Stomach (tissue), 8 donors: ENCODE measurements at regions not wholly inside any gene's neighbourhood (a gene's known extent, or its start where the extent isn't known, plus 50 kb on each side); places are given as distances from the start of the nearest gene placed in this dataset.
A peak's percentile ranks its signal among the peaks of the same experiment; 100 is the strongest.

Experiments
- DNase-seq, 2 donors: peaks; one replicate each; pipeline versions ENCODE4 v3.0.0 to v3.0.0-alpha.2; 2013 to 2019
- H3K27ac ChIP-seq, 5 donors: fragments of 200-600 bp in 4 of 5; sonication (generic) in 4 of 5; one replicate each; pipeline ENCODE4 v1.5.1; 2013 to 2019; ENCODE audit warnings: mild to moderate bottlenecking in 1 of 5, moderate library complexity in 1 of 5
- H3K27me3 ChIP-seq, 3 donors: fragments of 200-600 bp; sonication (generic); one replicate each; pipeline ENCODE4 v1.5.1; 2017 to 2019; ENCODE audit warnings: mixed run types in 1 of 3
- H3K36me3 ChIP-seq, 4 donors: fragments of 200-600 bp; sonication (generic); 1 replicate in 3 of 4; 2 replicates in 1 of 4; pipeline ENCODE4 v1.5.1; 2016 to 2019
- H3K4me1 ChIP-seq, 4 donors: fragments of 200-600 bp; sonication (generic); one replicate each; pipeline ENCODE4 v1.5.1; 2016 to 2019
- H3K4me3 ChIP-seq, 4 donors: fragments of 200-600 bp; sonication (generic) in 3 of 4; one replicate each; pipeline ENCODE4 v1.5.1; 2016 to 2019; ENCODE audit warnings: mild to moderate bottlenecking in 1 of 4
- H3K9me3 ChIP-seq, 4 donors: fragments of 200-600 bp; sonication (generic); one replicate each; pipeline ENCODE4 v1.5.1; 2016 to 2019
- EP300 ChIP-seq: sonication (generic); formaldehyde crosslinking; IDR thresholded peaks from one replicate; pipeline ENCODE4 v1.6.1; 2017; ENCODE audit warnings: antibody characterized with exemption
- POLR2A ChIP-seq, 4 donors: fragments of 450-650 bp; IDR thresholded peaks; one replicate each; pipeline ENCODE4 v1.6.1; 2016; ENCODE audit warnings: antibody characterized with exemption in 4 of 4, control low read depth in 2 of 4, mild to moderate bottlenecking in 1 of 4, moderate library complexity in 1 of 4
- POLR2AphosphoS5 ChIP-seq, 3 donors: sonication (generic); formaldehyde crosslinking; IDR thresholded peaks; one replicate each; pipeline ENCODE4 v1.6.1; 2016; ENCODE audit warnings: antibody characterized with exemption in 3 of 3
- WGBS, 5 donors: extraction: QIAGEN DNeasy Blood & Tissue Kit in 3 of 5; methylation state at CpG; one replicate each; pipeline versions ENCODE4 v1.1.5 to v1.1.7; 2013 to 2018; 5-methylcytosine and 5-hydroxymethylcytosine counted together
- intact Hi-C: fragments of 100-400 bp; cut with DNase I; formaldehyde crosslinking; loops from one replicate; pipeline ENCODE4 v1.15.1; 2023; ENCODE audit warnings: low total_unique reads
- TF ChIP-seq, protein P1 (sequence below), 7 experiments: fragments of 450-650 bp in 4 of 7; fragments of 200-600 bp in 3 of 7; sonication (generic) in 3 of 7; IDR thresholded peaks; one replicate each; pipeline ENCODE4 v1.5.1; 2016 to 2019; ENCODE audit warnings: antibody characterized with exemption in 7 of 7, control low read depth in 2 of 7, mild to moderate bottlenecking in 1 of 7
- donor health status: healthy with polysubstance abuse.
- donor health status: Bipolar disorder and iron deficiency.
- donor health status: healthy.

DNA sequence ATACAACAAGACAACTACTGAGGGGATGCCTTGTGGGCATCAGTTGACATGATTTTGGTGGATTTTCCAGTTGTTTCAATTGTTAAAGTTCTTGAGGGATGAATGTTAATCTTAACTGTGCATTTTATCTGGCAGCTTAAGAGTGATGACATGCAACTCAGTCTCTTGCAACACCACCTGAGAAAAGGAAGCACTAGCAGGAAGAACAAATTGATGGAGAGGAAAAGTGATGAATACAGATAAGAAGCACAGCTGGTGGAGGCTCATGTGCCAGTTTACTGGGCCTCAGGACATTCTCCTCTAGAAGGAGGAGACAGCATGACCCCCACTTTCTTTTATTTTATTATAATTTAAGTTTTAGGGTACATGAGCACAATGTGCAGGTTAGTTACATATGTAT is 341.3 kb upstream of the RBMY1B start:
- intact Hi-C loops = no loop called here
- no peak overlapping the region for H3K27ac ChIP-seq

DNA sequence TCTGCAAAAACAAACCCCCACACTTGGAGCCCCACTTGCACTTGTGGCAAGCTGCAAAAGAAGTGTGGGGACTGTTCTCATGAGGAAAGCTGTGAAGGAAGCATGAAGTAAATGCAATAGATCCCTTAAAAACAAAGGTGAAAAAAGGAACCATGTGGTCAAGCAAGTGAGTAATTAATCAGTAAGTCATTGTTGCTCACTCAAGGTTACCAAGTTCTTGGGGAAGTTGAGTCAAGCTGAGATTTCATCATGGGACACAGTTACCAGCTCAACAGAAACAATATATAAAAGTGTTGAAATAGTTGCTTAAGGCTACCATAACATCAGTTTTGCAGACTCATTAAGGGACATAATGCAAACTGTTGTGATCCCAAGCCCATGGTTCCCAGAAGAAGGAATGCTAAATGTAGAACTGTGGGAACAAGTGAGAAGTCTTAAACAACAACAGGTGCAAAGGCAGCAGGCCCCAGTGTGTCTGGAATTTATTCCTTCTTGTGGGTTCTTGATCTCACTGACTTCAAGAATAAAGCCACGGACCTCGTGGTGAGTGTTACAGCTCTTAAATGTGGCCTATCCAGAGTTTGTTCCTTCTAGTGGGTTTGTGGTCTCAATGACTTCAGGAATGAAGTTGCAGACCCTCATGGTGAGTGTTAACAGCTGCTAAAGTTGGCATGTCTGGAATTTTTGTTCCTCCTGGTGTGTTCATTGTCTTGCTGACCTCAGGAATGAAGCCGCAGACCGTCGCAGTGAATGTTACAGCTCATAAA is 336.3 kb upstream of the RBMY1B start:
- intact Hi-C loops = no loop called here
- TF ChIP-seq, protein P1, sequence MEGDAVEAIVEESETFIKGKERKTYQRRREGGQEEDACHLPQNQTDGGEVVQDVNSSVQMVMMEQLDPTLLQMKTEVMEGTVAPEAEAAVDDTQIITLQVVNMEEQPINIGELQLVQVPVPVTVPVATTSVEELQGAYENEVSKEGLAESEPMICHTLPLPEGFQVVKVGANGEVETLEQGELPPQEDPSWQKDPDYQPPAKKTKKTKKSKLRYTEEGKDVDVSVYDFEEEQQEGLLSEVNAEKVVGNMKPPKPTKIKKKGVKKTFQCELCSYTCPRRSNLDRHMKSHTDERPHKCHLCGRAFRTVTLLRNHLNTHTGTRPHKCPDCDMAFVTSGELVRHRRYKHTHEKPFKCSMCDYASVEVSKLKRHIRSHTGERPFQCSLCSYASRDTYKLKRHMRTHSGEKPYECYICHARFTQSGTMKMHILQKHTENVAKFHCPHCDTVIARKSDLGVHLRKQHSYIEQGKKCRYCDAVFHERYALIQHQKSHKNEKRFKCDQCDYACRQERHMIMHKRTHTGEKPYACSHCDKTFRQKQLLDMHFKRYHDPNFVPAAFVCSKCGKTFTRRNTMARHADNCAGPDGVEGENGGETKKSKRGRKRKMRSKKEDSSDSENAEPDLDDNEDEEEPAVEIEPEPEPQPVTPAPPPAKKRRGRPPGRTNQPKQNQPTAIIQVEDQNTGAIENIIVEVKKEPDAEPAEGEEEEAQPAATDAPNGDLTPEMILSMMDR (IDR thresholded peaks at IDR 0.05) = no peak
- TF ChIP-seq EP300 (no peak), POLR2A (IDR thresholded peaks at IDR 0.05) (no peak), POLR2AphosphoS5 (IDR thresholded peaks at IDR 0.05) (no peak)
- H3K4me1 ChIP-seq = no peaks in the 10 kb centered on the region
- H3K27ac ChIP-seq = peak overlapping the region in 1 of 5 donors; percentile 12
- H3K4me3 ChIP-seq = no peak overlapping the region
- WGBS, 5 donors = 87 to 92% (median 88%) methylated on average over 5 of the region's 5 CpGs; no CpG with 5 or more reads in 2 of the 5 donors
- H3K27me3 ChIP-seq = no peaks in the 10 kb centered on the region
- no peaks in the 10 kb centered on the region for H3K9me3 ChIP-seq
- DNase-seq = no peak
- H3K36me3 ChIP-seq = no peaks in the 10 kb centered on the region

More for the DNA sequence above, 341.3 kb upstream of the RBMY1B start:
- TF ChIP-seq EP300 (no peak), POLR2A (IDR thresholded peaks at IDR 0.05) (no peak), POLR2AphosphoS5 (IDR thresholded peaks at IDR 0.05) (no peak)
- TF ChIP-seq, protein P1 (IDR thresholded peaks at IDR 0.05) = no peak
- DNase-seq = no peak
- H3K4me1 ChIP-seq = no peaks in the 10 kb centered on the region
- H3K27me3 ChIP-seq = no peaks in the 10 kb centered on the region
- H3K36me3 ChIP-seq = no peaks in the 10 kb centered on the region
- no peaks in the 10 kb centered on the region for H3K9me3 ChIP-seq
- no peak overlapping the region for H3K4me3 ChIP-seq

DNA sequence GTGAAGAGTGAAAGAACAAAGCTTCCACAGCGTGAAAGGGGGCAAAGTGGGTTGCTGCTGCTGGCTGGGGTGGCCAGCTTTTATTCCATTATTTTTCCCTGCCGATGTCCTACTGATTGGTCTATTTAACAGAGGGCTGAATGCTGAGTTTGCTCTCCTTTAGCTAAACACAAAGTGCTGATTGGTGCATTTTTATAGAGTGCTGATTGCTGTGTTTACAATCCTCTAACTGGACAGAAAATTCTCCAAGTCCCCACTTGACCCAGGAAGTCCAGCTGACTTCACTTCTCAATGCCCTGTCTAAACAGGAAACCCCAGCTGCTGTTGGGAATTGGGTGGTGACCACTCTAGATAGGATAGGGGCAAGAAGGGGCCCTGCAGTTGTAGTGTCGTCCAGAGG is 335.6 kb upstream of the RBMY1B start:
- 35 to 53% (median 38%) methylated on average over 3 of the region's 3 CpGs; no CpG with 5 or more reads in 2 of the 5 donors for WGBS, 5 donors
- H3K27ac ChIP-seq = no peak overlapping the region
- H3K9me3 ChIP-seq = no peaks in the 10 kb centered on the region
- intact Hi-C loops = no loop called here
- H3K27me3 ChIP-seq = no peaks in the 10 kb centered on the region
- no peak overlapping the region for H3K4me3 ChIP-seq
- H3K4me1 ChIP-seq = no peaks in the 10 kb centered on the region
- no peak for DNase-seq
- TF ChIP-seq, protein P1 (IDR thresholded peaks at IDR 0.05) = no peak
- TF ChIP-seq POLR2A (IDR thresholded peaks at IDR 0.05) (no peak), EP300 (no peak), POLR2AphosphoS5 (IDR thresholded peaks at IDR 0.05) (no peak)
- H3K36me3 ChIP-seq = no peaks in the 10 kb centered on the region

DNA sequence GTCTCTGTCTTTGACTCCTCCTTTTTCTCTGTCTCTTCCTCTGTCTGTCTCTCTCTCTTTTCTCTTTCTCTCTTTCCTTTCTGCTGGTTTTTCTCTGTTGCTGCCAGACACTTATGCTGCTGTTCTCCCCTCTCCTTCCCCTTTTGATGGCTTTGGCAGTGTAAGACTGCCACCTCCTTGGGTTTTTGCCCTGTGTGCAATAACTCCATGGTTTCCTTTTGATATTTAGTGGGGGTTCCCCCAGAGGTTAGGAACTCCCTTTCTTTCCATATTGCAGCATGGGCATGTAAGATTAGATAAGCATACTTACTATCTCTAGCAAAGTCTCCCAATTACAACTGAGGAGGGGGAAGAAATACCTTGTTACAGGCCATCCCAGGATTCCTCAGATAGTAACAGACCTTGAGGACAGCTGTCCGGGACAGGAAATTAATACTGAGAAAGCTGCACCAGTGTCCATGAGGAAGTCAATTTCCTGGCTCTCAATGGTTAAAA is 333.8 kb upstream of the RBMY1B start:
- Histone ChIP-seq H3K27me3 (no peaks in the 10 kb centered on the region), H3K4me1 (no peaks in the 10 kb centered on the region), H3K9me3 (no peaks in the 10 kb centered on the region), H3K4me3 (no peak overlapping the region), H3K36me3 (no peaks in the 10 kb centered on the region), H3K27ac (no peak overlapping the region)
- intact Hi-C loops = no loop called here
- 80 to 100% (median 86%) methylated on average over 1 of the region's 1 CpG; no CpG with 5 or more reads in 2 of the 5 donors for WGBS, 5 donors
- TF ChIP-seq POLR2A (IDR thresholded peaks at IDR 0.05) (no peak), POLR2AphosphoS5 (IDR thresholded peaks at IDR 0.05) (no peak), EP300 (no peak)
- TF ChIP-seq, protein P1 (IDR thresholded peaks at IDR 0.05) = no peak
- DNase-seq = no peak
